ENCODE measurements at regions not wholly inside any gene's neighbourhood (a gene's known extent, or its start where the extent isn't known, plus 50 kb on each side); places are given as distances from the start of the nearest gene placed in this dataset.

GRCh38 chr12:125981610-125982253, 916.5 kb downstream of the AACS start:
- Histone ChIP-seq H4K8ac (replicated peaks; ENCODE audit: insufficient read length, low read depth, low read length) (no peak overlapping the region), H3K9me3 (ENCODE audit: control insufficient read depth, low read depth, low read length) (no peaks in the 10 kb centered on the region), H2BK120ac (ENCODE audit: low read depth, low read length, poor library complexity, severe bottlenecking) (no peak overlapping the region), H2BK20ac (ENCODE audit: low read depth, low read length, poor library complexity, severe bottlenecking) (no peak overlapping the region), H3K79me1 (ENCODE audit: insufficient read depth, low read depth, low read length, poor library complexity, severe bottlenecking) (no peaks in the 10 kb centered on the region), H3T11ph (ENCODE audit: low read length) (no peak overlapping the region), H3K4ac (ENCODE audit: low read depth, low read length) (no peak overlapping the region), H4K5ac (ENCODE audit: insufficient read length, low read depth, low read length) (no peak overlapping the region), H3K56ac (ENCODE audit: insufficient read length, low read depth, low read length) (no peak overlapping the region), H2AK5ac (ENCODE audit: insufficient read length, low read length) (no peak overlapping the region), H2BK12ac (ENCODE audit: insufficient read length, low read depth, low read length) (no peak overlapping the region), H2BK15ac (ENCODE audit: low read depth, low read length) (no peak overlapping the region), H2AFZ (ENCODE audit: low read length) (no peak overlapping the region), H3K4me2 (ENCODE audit: insufficient read depth, insufficient read length, low read length) (no peak overlapping the region), H3K79me2 (ENCODE audit: insufficient read depth, low read length) (no peaks in the 10 kb centered on the region), H3K27ac (ENCODE audit: insufficient read length, low read depth, low read length) (no peak overlapping the region), H3K9ac (ENCODE audit: extremely low read depth, insufficient read length, low read length) (no peak overlapping the region), H3K18ac (ENCODE audit: insufficient read length, low read depth, low read length) (no peak overlapping the region), H3K27me3 (ENCODE audit: insufficient read depth, low read length) (no peaks in the 10 kb centered on the region), H4K91ac (ENCODE audit: insufficient read length, low read depth, low read length) (no peak overlapping the region), H3K23me2 (ENCODE audit: insufficient read length, low read depth, low read length, poor library complexity, severe bottlenecking) (no peaks in the 10 kb centered on the region), H2BK5ac (ENCODE audit: insufficient read length, low read length) (no peak overlapping the region), H4K20me1 (ENCODE audit: control insufficient read depth, insufficient read depth, insufficient read length) (no peaks in the 10 kb centered on the region), H3K14ac (ENCODE audit: insufficient read depth, low read length) (no peak overlapping the region), H3K23ac (ENCODE audit: insufficient read length, low read depth, low read length) (no peak overlapping the region), H3K4me1 (ENCODE audit: insufficient read depth, low read length) (no peaks in the 10 kb centered on the region)
- Mint-ChIP-seq H3K27me3 (ENCODE audit: low read depth) (peaks cover 11% of the 10 kb centered on the region), H3K4me3 (peak overlapping the region; percentile 67 to 81; a peak in 3 of 5 replicates), H3K4me1 (peaks cover 18 to 19% of the 10 kb centered on the region in 2 experiments), H3K36me3 (ENCODE audit: insufficient read depth in 1 of 3, low read depth in 3 of 3) (peaks cover 5 to 8% (median 5%) of the 10 kb centered on the region in 3 experiments; a peak in 2 of 7 replicates), H3K9me3 (peaks cover 6 to 7% of the 10 kb centered on the region in 2 experiments; a peak in 3 of 5 replicates), H3K27ac (no peak overlapping the region)
- DNase-seq = no peak
- WGBS (ENCODE audit: extremely low coverage, insufficient read length, low lambda C conversion rate) = no CpG with 5 or more reads among the region's 7 CpGs
- no peak for TF ChIP-seq CTCF (conservative IDR thresholded peaks at IDR 0.05)

Measured in H9 (cell line).